Eye (tissue), 1 donor: ENCODE measurements at regions not wholly inside any gene's neighbourhood (a gene's known extent, or its start where the extent isn't known, plus 50 kb on each side); places are given as distances from the start of the nearest gene placed in this dataset.
"Not testable (repeated sequence)": the region's sequence is repeated elsewhere in the genome, so short reads cannot be mapped to it uniquely, and the experiment has no call there.

Source experiments
- DNase-seq: peaks from one replicate; pipeline ENCODE4 v3.0.0-alpha.2; 2015

DNA sequence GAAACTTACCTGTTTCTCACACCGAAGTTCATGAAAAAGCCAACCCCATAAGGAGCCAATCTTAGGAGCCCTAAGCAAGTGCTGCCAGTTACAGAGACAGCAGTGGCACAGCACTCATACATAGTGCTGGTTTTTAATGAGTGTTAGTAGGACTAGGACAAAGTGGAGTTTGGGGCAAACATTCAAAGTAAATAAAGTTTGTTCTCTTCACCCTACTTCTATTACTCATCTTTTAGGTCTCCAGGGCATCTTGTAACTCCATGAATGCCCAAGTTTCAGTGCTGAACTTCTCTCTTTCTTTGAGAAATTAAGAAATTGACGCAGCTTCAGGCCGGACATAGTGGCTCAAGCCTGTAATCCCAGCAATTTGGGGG lies 584.7 kb downstream of the EBF1 start:
- no peak for DNase-seq

DNA sequence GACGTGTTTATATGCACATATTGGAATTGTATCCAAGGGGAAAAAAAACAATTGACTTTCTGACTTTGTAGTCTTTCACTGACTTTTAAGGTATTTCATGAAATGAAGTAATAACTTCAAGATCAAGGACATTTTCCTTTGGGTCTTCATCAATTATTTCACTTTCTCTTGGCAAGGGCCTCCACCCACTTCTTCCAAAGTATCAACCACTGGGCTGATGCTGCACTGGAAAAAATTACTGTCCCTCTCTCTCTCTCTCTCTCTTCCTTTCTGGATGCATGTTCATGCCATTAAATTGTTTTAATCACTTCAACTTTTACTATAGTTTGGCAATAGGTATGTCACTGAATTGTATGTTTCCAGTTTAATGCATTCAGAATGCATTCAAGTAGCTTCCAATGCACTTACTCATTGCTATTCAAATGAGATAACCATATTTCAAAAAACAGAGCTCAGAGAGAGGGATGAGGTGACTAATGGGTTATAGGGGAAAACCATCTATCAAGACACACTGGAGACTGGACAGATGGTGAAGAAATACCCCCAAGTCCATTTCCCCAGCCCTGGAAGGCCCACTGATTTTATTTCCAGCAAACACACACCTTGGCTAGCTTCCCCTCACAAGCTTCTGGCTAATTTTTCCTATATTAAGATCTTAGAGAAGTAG lies 585.3 kb downstream of the EBF1 start:
- no peak for DNase-seq

GRCh38 chr5:158513490-158514318 lies 586.0 kb downstream of the EBF1 start:
- DNase-seq: no peak

GRCh38 chr5:158511454-158511853 lies 588.3 kb downstream of the EBF1 start:
- DNase-seq: no peak

DNA sequence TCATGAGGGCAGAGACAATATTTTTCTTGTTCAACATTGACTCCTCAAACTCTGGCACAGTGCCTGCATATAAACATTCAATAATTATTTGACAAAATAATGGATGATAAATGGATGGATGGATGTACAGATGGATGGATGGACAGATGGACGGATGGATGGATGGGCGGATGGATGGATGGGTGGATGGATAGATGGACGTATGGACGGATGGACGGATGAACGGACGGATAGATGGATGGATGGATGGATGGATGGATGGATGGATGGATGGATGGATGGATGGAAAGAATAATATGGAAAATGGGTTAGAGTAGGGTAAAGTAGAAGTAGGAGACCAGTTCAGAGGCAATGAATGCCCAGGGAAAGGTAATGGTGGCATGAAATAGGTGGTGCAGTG lies 589.2 kb downstream of the EBF1 start:
- DNase-seq: no peak

DNA sequence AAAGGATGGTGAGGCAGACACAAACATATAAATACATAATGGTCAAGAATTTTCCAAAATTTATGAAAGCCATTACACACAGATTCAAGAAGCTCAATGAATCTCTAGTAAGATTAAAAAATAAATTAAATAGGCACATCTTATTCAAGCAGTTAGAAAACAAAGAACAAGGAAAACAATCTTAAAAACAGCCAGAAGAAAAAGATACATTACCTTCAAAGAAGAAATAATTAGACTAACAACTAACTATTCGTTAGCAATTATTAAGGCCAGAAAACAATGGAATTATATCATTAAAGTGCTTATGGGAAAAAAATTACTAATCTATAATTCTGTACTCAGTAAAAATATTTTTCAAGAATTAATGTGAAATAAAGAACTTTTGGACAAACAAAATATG lies 593.1 kb downstream of the EBF1 start:
- DNase-seq: no peak

DNA sequence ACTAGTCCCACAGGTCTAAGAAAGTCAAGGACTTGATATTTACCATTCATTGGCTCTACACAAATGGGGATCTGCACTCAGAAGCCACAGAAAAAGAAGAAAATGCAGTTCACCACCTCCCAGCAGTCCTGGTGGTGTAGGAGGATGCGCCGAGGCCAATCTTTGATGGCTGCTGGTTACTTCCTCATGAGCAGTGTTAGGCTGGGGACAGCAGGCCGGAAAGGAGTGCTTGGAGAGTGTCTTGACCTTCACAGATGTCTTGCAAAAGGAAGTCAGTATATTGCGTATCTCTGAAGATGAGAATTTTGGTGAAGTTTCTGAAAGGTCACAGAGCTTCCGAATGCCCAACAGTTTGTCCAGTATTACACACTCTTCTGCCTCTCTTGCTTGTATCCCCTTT lies 597.0 kb downstream of the EBF1 start:
- DNase-seq: no peak

- no peak for DNase-seq
Measured at GRCh38 chr5:158499892-158500418, 599.8 kb downstream of the EBF1 start.

- peak; percentile 47 for DNase-seq
Measured at GRCh38 chr5:158499075-158499891, 600.4 kb downstream of the EBF1 start.

DNA sequence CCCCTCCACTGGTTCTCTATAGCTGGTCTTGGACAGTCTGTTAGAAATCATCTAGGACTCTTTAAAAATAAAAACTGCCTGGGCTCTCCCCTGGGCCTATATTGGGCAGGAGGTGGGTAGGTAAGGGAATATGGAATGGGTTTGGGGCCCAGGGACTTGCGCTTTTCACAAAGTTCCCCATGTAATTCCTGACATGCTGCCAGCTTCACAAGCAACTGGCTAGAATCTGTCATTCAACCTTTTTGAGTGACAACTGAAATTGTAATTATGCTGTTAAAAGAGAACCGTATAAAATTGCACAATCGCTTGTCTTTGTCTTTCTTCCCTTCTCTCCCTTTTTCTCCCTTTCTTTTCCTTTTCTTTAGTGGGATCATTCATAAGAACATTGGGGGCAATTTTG lies 603.1 kb downstream of the EBF1 start:
- no peak for DNase-seq

DNA sequence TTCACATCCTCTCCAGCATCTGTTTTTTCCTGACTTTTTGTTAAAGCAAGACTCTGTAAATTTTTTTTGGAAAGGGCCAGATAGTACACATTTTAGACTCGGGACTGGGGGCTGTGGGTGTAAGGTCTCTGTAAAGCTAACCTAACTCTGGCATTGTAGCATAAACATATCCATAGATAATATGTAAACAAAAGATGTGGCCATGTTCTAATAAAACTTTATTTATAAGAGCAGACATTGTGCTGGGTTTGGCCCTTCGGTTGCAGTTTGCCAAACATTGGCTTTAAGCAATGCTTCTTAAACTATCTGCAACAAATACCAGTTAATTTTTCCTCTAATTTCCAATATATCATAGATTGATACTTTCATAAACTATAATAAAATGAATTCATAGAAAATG lies 605.2 kb downstream of the EBF1 start:
- DNase-seq: no peak

GRCh38 chr5:158494044-158494443 lies 605.7 kb downstream of the EBF1 start:
- DNase-seq: not testable (repeated sequence)

- DNase-seq: peak; percentile 45
Measured at GRCh38 chr5:158492841-158493242, 606.9 kb downstream of the EBF1 start.

- DNase-seq: no peak
Measured at GRCh38 chr5:158492136-158492535, 607.6 kb downstream of the EBF1 start.

DNA sequence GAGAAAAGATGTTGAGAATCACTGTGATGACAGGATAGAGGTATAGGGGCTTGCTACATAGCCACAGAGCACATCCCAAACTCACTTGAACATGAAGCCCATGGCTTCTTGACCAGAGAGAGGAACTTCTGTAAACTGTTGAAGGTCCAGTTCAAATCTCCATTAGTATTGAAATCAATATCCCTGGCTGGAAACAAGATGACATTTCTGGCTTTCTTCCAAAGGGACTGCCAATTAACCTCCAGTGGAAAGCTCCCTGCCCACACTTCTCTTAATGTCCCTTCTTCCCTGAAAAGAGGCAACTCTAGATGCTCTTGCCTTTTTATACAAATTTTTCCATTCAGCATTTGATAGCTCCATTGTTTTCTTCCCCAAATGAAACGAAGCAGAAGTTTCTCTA lies 612.1 kb downstream of the EBF1 start:
- no peak for DNase-seq

DNA sequence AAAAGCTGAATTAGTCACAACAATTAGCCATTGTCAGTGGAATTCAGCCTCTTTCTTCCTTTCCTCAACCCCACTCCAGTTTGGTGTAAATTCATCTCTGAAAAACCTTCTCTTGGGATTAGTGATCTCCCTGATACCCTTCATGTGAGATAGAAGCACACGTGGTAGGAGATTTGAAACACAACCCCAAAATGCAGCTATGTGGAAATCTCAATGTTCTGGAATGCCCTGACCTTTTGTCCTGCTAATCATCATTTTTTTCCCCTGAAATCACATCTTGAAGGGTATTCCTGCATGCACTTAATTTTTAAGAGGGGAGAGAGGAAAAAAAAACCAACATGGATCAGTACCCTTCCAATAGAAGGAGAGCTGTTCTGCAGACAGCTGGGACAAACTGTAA lies 612.6 kb downstream of the EBF1 start:
- DNase-seq: peak; percentile 37

DNA sequence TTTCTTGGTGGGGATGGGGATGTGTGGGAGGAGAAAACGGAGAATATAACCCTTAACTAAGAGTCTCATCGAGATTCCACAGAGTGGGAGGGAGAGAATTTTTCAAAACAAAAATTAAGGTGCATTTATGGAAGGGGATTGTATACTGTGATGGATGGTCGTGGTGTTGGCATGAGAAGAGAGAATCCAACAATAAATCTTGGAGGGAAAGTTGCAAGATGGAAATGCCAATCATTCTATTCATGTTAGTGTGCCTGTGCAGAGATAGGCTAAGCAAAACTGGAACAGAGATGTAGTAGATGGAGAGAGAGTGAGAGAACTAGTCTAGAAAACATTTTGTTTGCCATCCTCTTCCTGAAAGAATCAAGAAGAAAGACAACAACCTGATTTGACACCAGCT lies 613.1 kb downstream of the EBF1 start:
- DNase-seq: no peak

DNA sequence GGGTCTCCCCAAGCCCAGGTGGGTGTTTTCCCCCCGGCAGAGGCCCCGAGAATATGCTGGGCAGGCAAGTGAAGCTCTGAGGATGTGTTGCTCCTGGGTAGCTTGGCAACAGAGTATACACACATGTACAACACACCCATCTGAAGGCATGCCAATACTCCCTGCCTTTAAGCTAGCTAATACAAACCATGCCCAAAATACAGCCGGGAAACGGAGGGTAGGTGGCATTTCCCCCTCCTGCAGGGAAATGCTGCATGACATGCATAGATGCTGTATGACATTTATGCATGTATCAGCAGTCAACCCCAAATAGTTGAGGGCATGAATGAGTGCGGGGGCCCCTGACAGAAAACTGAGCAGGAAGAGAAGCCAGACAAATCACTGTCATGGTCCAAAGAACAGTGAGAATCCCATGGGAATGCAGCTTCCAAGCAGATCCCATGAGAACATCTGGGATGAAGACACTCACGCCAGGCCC lies 614.1 kb downstream of the EBF1 start:
- peak; percentile 78 for DNase-seq

- peak; percentile 81 for DNase-seq
Measured at GRCh38 chr5:158485047-158485446, 614.7 kb downstream of the EBF1 start.

DNA sequence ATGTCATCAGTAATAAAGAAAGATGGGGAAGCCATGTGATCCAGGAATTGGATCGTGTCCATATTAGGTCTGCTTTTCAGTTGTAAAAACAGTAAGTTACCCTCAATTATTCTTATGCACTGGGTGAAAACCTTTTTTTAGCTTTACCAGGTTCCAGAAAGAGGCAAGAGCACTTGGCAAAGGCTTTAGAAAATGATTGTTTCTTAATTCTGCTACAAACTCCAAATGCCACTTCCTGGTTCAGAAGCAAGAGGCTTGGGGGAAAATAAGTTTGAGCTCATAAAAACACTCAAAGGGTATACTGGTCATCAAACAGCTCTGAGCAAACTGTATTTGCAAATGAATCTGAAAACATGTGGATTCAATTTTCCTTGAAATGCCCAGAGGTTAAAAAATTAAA lies 615.6 kb downstream of the EBF1 start:
- DNase-seq: peak; percentile 53

DNA sequence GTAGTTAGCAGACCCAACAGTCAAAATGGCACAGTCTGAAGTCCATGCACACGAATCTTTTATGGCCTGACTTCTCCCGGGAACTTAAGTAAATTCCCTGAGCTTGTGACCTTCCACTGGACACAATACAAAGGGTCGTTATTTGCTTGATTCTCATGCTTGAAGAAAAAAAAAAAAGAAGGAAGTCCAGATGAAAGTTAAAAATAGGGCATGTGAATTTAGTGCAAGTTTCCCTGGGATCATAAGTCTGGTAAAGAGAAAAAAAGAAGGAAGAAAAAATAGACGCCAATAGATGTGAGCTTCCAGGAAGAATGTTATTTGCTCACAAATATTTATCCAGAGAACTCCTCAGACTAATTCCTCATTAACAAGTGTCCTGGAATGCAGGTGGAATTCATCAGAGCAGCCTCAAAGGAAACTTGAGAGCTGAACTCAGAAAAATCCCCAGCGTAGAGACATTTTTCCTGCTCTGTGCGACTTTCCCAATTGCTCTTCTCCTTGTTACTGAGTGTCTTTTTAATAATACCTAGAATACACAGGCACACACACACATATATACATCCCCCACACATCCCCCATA lies 616.3 kb downstream of the EBF1 start:
- no peak for DNase-seq

GRCh38 chr5:158482125-158482524 lies 617.6 kb downstream of the EBF1 start:
- DNase-seq: no peak

GRCh38 chr5:158478139-158478538 lies 619.2 kb upstream of the CLINT1 start:
- no peak for DNase-seq
